Kasumi-1 (cell line): ENCODE measurements at regions not wholly inside any gene's neighbourhood (a gene's known extent, or its start where the extent isn't known, plus 50 kb on each side); places are given as distances from the start of the nearest gene placed in this dataset.
"Not testable (repeated sequence)": the region's sequence is repeated elsewhere in the genome, so short reads cannot be mapped to it uniquely, and the experiment has no call there.

Experiments
- DNase-seq, 2 experiments: peaks; one replicate each; lab custom pipeline; 2025; lab: John Stamatoyannopoulos, UW

DNA sequence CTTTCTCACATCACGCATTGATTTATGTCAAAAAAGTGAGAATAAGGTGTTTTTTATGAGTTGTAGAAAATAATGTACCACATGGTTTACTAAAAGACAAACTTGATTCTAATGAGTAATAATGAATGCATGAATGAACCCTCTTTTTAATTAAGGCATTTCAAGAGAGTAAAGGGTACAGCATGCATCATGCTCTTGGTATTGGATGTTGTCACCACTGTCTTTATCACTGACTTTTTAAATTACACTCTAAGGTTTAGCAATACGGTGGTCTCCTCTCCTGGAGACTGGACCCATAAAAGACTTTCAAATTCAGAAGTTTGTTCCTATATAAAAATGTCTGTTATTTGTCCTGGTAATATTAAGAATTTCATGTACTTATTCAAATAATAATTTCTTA, 277.5 kb upstream of the TGFBR2 start:
- DNase-seq = not testable (repeated sequence)

DNA sequence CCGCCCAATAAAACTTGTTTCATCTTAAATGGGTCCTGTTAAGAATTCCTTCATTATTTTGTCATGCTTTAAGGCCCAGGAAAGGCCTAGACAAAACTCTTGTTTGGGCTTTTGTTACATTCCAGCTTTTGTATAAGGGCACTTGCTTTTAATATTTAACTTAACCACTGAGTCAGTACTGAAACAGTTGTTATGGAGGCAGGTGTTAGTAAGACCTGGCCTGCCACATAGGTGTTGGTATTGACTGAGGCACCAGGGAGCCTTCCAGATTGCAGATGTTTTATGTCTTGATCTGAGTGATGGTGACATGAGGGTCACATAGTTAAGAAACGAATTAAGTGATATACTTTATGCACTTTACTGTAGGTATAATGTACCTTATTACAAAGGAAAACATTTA, 274.9 kb upstream of the TGFBR2 start:
- DNase-seq = no peak

DNA sequence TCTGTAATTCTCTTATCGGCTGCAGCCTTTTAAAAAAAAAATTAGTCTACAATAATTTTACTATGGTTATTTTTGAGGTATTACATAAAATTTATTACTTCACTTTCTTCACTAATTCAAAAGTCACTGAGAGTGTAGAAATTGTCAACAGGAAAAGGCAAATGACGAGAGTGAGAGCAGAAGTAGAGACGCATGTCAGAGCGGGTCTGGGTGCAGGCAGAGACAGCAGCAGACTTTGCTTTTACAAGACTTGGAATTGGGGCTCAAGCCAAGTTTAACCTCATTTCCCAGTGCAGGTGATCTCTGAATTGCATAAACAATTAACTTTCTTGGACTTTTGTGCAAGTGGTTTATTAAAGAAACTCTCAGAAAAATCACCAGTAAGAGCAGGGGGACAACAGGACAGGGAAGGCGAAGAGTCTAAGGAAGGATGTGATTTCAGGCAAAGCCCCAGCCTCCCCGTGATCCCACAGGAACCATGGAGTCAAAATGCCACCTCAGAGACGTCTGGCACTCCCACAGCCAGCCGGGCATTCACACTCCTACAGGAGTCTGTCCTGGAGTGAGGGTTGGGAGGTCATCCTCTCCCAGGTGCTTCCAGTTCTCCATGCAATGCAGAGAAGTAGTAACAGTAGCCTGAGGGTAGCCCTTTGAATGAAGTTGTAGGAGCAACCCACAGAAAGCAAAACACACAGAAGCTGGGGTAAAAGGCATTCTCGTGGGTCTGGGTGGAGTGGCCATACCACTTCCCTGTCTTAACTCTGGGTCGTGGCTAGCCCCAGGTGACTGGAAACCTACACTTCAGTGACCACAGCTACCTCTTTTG, 274.0 kb upstream of the TGFBR2 start:
- no peak for DNase-seq

DNA sequence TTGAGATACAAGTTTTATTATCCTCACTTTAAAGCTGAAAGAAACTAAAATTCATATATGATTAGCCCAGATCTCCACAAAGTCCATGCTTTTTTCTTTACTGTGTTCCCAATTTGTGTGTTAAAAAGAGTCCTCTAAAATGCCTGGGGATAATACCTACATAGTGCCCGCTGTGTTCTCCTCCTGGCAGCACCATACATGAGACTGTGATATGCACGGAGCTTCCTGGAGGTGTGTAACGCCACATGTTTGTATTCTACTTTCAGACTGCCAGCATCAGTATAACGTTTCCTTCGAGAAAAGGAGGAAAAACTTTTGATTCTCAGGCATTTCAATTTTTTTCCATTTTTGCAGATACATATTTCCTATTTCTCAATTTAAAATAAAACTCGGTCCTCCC, 273.3 kb upstream of the TGFBR2 start:
- DNase-seq = no peak

DNA sequence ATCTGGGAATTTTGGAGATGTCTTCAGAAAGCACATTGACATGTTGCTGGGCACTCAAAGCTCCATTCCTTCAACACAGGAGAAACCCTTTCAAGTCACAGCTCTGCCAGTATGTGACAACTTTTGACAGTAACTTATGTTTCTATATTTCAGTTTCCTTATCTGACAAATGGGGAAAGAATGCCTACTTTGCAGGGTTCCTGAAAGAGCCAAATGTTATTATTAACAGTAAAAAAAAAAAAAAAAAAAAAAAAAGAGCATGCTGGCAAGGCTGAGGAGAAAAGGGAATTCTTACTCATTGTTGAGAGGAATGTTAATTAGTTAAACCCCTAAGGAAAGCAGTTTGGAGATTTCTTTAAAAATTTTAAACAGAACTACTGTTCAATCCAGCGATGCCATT, 272.5 kb upstream of the TGFBR2 start:
- DNase-seq = no peak

DNA sequence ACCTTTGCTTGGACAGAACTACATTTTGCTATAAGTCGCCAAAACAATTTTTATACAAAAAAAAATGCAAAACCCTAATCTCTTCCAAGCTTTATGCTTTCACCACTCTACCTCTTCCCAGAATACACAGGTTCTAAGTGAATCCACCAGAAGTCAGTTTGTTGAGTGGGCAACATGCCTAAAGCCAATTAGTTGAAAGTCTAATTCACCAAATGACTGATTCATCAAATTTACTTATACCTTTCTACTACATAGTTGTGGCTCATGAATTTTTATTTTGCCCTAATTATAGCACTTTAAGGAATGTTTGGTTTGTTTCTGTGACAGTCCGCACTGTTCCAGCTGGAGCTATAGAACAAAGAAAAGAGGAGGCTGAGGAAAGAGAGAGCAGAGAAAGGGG, 265.9 kb upstream of the TGFBR2 start:
- DNase-seq = no peak

DNA sequence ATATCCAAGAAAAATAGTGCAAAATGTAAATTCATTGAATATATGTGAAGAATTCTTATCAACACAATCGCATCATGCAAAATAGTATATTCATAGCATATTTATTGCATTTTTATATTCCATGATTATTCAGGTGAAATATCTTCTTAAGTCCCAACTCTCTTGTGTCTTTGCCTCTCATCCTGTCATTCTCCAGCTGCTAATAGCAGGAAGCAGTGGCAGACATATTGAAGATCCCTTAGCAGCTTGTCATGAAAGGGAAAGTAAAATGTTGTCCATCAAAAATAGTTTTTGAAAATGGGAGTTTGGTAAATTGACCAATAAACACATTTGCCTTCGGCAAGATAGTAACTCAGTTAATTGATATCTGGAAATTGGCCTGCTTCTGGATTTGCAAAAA, 265.3 kb upstream of the TGFBR2 start:
- DNase-seq = no peak

DNA sequence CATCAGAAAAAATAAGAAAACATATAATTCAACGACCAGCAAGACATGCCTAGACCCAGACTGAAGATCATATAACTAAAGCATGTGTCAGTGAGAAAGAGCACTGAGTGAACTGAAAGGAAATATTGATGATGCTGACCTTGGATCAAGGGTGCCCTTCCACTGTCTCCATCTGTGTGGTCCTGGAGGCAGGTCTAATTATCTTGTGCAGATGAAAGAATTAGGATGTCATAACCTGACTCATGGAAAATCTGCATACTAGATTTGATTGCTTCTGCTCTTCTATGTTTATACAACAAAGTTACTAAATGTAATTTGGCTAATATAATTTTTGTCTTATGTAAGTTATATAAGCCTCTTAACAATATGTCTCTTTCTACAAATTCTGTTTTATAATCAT, 264.6 kb upstream of the TGFBR2 start:
- DNase-seq = no peak

DNA sequence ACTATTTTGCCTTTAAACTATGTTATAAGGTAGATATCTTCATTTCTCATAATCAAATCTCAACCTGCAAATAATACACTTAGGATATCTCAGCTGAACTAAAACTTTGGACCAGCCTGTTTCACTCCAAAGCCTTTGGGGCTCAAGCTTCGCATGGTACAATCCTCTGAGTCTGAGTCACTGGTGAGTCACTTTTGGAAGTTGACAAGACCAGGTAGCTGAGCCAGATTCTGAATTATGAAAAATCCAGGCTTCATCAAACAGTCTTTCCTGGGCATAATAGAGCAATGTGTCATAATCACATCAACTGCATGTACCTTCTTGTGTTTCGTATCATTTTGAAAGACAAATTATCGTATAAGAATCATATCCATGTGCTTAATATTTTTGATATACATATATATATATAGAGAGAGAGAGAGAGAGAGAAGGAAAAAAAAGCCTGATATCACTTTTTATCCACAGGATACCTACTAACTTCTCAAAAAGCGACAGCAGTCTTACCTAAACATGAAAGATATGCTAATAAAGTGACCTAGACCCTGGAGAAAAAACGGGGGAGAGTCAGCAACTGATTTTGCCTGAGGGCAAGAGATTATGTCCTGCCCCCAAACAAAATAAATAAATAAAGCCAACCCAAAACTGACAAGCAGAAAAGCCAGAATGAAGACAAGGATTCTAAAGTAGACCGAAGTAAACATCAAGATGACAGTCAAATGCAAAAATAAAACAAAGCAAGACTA, 263.9 kb upstream of the TGFBR2 start:
- DNase-seq = no peak

DNA sequence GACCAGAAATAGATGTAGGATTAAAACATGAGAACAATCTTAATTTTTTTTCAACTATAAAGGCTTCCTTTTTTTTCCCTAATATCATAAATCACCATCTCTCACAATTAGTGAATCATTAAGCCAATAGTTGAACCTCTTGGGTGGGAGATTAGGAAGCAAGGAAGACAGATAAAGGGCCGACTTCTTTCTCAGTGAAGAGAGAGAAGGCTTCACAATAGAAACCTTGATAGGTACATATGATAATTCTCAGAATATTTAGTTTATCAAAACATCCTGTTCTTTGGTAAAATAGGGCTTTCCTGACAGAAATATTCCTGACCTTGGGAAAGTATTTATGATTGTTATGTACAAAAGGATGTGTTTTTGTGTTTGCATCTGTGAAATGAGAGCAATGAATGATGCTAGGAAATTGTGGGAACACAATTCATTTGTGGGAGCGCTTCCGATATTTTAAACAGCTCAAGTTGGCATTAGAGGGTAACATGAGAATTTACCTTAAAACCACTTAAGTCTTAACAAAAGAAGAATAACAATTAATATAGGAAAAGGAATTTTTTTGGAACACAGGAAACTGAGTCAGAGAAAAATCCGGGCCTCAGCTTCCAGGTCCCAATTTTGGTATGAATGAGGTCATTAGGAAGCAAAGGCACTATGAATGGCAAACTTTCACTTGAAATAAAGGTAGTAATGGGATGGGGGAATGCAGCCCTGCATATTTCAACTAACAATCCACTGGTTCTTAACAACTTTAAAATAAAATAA, 263.2 kb upstream of the TGFBR2 start:
- no peak for DNase-seq

DNA sequence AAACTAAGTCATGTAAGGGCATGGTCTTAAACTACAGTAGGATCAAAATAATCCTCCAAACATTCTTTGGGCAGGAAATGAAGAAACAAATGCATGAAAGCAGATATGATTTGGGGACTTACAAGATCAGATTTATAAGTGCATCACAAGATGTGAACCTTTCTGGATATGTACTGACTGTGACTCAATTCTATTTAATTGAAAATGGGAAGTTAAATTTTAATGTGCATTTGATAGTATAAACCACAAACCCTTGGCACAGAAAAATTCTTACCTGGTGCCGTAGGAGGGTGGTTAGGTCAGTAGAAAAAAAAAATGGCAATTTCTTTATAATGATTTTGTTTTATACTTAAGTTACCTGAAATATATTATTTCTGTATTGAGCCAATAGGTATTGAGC, 262.5 kb upstream of the TGFBR2 start:
- no peak for DNase-seq

DNA sequence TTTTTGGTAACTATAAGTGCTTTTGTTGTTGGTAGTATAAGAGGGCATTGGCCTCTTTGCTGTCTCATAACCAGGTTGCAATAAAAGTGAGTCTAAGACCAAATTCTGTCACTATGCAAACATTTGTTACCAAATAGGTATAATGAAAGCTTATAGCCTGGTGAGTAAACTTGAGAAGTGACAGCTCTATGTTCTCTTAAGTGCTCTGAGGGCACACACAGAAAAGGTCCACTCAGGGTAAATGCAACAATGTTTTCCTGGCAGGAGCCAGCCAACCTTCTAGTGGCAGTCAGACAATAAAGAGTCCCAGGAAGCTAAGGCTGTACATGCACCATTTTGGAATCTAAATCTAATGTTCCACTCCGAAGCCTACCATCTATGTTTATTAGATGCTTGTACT, 262.1 kb upstream of the TGFBR2 start:
- no peak for DNase-seq

DNA sequence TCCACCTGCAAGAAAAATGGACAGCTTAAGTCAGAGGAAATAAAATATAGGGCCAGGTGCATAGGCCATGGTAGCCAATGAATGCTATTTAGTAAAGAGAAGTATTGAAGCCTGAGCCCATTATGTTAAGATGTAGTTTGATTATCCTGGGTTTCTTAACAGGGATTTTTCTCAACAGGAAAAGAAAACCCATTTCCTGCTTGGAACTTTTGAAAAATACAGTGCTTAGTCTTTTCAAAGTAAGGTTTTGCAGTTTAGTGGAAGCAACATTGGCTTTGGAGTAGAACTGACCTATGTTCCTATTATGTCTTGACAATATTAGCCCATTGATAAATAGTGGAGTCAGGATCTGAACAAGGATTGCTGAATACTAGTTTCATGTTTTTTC, 259.5 kb upstream of the TGFBR2 start:
- no peak for DNase-seq

DNA sequence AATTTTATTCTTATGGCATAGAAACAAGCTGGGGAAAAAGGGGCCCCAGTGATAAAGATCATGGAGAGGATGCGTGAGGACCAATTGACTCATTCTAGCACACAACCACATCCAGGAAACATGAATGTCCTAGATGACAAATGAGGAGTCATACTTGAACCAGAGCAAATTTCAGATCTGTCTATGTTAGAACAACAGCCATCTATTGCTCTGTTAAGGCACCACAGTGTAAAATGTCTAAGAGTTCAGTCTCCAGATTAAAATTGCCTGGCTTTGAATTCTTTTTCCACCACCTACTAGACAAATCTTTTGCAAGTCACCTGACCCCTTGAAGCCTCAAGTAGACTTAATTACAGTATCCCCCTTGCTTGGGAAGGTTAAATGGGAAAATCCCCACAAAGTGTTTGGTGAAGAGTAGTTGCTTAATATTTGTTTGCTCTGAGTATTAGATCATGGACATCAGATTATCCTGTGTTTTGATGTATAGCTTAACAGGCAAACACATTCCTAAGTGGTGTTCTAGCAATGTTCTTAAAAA, 258.7 kb upstream of the TGFBR2 start:
- DNase-seq = peak; percentile 25 to 40

DNA sequence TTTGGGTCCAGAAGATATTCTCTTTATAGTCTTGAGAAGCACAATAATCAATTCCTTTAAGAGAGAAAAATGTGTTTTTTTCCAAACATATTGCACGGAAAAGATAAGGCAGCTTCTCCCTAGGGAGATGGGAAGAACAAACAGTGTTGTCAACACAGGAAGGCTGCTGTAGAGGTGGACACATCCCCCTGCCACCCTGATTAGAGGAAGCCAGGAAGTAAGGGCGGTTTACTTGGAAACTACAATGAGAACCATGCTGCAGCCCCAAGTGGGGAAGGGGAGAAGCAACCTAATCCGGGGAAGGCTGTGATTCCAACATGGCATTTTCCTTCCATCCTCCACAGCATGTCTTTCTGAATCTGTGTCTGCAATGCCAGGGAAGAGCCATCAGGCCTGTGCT, 256.9 kb upstream of the TGFBR2 start:
- DNase-seq = no peak

DNA sequence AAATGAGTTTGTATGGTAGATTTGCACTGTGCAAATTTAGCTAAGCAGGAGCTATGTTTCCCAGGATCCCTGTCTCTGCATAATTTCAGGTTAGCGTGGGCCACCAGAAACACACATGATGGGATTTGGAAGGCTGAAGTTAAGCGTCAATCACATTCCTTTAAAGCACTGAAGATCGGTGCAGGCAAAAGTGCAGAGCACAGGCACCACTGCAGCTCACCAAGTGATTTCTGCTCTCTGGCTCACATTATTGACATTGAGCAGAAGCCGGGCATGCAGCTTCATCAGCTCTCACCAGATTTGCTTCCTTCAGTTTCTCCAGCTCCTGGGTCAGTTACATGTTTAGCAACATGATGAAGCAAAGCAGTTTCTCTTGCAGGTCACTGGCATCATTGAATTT, 256.4 kb upstream of the TGFBR2 start:
- DNase-seq = no peak

DNA sequence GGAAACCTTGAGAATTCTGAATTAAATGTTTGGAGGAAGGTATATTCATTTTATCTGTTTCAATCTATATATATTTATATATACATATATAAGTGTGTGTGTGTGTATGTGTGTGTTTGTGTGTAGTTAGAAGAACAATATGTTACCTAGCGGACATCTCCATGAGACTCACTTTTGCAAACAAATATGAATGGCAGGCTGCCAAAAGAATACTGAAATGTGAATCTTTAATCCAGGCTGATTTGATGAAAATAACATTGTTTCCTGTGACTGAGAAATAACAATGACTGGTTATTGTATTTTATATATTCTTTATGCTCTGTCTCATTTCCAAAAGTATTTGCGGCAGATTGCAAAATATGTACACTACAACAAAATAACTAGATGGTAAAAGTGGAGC, 255.5 kb upstream of the TGFBR2 start:
- DNase-seq = no peak

DNA sequence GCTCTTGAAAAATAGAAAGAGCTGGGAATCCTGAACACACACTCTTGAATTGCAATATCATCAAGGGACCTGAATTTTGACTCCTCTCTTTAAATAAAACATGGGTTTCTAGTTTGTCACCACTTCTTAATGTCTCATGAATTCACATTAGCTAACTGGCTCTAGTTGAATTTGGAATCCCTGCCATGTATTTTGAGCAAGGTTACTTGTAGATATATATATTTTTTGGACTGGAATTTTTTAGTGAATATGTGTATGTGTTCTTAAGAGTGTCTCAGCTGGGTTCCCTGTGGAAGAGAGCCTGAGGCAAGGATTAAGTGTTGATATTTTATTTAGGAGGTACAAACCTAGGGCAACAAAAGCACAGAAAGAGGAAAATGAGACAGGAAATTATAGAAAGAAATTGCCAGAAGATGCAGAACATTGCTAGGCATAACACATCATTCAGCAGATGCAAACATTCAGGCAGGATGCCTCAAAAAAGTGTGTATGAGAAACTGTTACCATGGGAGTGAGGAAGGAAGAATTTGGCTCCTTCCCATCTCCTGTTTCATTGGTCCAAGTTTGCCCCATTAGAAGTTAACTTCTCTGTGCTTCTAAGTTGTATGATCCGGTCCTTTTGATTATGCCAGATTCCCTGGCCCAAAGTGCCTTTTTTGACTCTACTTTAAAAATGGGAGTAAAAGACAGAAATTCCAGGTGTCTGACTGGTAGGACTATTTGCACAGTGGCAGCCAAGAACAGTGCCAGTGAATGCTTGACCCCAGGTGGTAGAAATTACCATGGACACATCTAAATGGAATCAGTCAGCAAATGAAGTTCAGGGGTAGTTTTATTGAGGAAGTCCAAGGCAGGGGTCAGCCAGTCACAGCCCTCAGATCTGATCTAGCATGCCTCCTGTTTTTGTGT, 253.7 kb upstream of the TGFBR2 start:
- DNase-seq = no peak

DNA sequence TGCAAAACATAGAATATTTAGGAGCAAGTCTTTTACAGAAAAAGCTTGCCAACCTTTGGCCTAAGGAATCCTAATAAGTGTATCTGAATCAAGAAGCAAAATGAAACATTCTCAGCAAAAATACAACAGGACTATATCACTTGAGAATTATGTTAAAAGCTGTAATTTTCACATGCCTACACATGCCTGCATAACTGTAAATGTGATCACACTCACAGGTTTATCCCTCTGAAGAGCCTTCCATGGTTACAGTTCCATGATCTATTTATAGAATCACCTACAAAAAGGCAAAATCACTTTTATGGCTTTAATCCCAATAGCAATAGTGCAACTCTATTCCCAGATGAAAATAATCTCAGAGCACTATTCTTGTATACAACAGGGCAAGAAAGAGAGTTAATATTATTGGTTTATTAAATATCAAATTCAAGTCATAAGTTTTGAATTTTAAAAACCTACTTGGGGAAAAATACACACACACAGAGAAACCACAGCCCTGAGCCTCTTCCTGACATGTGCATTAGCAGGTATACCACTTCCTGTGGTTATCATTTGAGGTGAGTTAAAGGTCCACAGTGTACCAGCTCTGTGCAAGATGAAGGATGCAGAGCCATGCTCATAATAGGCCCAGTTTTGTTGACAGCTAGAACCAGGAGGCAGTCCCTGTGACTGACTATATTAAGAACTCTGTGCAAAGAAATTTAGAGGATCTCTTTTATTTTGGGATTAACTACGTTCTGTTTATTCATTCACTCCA, 252.5 kb upstream of the TGFBR2 start:
- DNase-seq = peak; percentile 10 to 18

DNA sequence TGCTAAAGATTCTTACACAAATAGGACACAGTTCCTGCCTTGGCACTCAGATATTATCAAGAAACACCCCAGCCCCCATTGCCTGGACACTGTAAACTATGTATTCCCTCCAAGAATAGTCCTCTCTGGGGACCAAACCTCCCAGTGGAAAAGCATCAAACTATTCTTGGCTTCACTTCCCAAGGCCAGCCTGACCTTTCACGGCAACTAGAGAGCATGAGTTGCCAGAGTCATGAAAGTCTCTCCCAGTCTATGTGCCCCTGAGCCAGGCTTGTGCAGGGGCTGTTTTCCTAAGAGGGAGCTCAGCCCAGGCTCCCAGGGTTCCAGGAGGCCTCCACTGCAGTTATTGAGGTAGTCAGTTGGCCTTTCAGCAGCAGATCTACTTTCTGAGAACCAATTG, 251.9 kb upstream of the TGFBR2 start:
- DNase-seq = no peak

DNA sequence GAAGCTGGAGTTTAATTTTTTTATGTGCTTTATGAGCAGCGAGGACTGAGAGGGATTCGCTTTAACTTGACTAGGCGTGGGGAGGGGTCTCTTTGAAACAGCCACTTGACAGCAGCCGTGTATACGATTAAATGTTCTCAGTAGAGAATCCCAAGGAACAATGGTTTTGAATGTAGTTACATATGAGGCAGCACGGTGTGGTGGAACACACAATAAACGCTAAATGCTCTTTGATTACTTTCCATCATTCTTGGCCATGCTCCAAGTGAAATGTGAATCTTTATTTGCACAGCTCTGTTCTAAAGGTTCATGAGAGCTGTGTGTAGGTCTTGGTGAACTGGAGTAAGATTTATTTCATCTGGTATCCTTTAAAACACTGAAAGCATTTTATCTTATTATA, 251.4 kb upstream of the TGFBR2 start:
- DNase-seq = no peak
